HG03565 (cell line): ENCODE measurements at regions not wholly inside any gene's neighbourhood (a gene's known extent, or its start where the extent isn't known, plus 50 kb on each side); places are given as distances from the start of the nearest gene placed in this dataset.
"Not testable (repeated sequence)": the region's sequence is repeated elsewhere in the genome, so short reads cannot be mapped to it uniquely, and the experiment has no call there.

Source experiments
- ATAC-seq: cut with Tn5 transposase; IDR thresholded peaks from one replicate; pipeline ENCODE4 v1.9.1; 2021; ENCODE audit warnings: mild to moderate bottlenecking, moderate library complexity; ENCODE audit not compliant: unreplicated experiment

DNA sequence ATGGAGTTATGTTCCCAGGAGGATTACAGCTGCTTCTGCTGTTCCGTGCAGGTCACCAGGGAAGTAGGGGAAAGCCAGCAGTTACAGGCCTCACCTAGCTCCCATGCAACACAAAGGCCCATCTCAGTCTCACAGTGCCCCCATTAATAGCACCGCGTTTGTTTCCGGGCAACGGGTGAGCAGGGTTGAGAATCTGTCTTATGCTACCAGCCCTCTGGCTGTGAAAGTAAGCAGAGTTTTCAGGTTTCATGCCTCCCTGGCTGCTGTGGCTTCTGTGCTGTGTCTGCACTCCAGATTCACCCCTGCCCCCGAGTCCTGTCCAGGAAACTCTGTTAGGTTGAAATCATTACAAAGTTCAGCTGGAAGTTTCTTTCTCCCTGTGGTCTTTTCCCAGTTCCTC, 254.4 kb upstream of the GPR149 start:
- no peak for ATAC-seq

DNA sequence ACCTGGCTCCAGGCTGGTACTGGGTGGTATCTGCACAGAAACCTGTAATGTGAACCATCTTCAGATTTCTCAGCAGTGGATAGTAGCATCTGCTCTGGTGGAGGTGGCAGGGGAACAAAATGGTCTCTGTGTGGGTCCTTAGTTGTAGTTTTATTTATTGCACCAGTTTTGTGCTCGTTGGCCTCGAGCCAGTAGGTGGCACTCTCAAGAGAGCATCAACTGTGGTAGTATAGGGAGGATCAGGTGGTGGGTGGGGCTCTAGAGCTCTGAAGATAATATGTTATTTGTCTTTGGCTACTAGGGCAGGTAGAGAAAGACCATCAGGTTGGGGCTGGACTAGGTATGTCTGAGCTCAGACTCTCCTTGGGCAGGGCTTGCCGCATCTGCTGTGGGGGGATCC, 254.0 kb upstream of the GPR149 start:
- no peak for ATAC-seq

DNA sequence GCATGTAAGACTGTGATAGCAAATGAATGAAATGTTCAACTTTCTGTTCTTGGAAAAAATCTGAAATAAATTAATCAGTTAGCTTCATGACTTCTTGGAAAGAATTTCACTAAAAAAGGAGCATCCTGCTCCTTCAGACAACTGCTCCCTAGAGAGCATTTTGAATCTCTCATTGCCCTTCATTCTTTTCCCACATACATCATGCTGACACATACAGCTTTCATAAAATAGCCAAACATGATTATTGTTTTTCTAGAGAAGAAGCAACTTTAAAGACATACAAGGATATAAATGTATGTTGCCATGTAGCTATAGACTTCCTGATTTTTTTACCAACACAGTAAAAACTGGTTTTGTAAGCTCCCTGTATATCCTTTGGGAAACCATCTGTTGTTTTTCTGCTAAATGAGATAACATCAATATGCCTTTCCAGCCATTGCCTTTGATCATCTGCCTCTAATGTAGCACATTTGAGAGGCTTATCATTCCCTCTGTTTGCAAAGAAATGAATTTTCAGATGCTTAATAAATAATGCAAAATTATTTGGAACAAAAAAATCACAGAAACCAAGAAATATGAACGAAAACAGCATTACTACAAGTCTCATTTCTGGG, 248.2 kb upstream of the GPR149 start:
- no peak for ATAC-seq

- no peak for ATAC-seq
Observed at GRCh38 chr3:154668835-154669234, 238.8 kb upstream of the GPR149 start.

DNA sequence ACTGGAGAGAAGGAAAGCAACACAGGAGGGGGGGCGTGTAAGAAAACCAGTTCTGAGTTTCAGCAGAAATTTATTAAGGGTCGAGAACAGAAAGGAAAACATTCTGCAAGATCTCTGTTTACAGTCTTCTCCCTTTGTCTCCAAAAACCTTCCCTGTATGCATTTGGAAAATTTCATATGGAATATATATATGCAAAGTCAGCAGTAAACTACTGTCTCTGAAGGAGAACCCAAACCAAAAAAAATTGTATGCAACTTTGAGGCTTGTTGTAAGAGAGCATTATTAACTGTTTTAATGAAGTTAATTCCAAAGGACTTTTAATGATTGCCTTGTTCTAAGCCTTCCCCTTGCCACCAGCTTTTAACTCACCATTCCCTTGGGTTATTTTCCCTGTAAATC, 238.2 kb upstream of the GPR149 start:
- ATAC-seq = no peak

DNA sequence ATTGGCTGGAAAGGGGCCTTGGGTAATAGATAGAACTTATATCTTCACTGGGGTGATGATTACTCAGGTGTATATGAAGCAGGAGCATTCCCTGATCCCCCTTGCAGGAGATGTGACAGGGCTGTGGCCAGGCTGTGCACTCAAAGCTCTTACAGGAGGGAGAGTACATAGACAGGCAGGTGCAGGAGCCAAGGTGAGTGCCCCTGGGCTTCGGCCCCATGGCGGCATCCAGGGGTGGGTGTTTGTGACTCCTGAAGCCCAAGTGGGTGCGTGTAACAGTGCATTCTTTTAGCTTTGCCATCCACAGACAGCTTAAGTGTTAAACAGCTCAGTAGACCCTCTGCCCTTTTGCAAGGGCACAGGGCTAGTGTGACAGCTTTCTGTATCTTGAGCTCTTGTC, 236.6 kb upstream of the GPR149 start:
- ATAC-seq = no peak

GRCh38 chr3:154664714-154665113, 234.7 kb upstream of the GPR149 start:
- ATAC-seq = no peak

DNA sequence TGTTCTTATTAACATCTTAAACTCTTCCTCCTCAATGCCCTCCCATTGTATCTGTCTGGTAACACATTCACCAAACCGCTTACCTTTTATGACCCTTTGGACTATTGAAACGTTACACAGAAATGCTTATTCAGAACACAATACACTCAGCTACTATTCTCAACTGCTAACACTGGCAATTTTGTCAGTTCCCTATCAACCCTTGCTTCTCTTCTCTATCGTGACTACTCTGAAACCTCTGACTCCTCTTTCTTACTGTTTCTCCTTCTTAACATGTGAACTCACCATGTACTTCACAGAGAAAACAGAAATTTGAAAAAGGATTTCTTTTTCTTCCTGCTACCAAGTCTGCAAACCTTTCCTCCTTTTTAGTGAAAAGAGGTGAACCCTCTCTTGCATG, 232.9 kb upstream of the GPR149 start:
- ATAC-seq = no peak

- ATAC-seq = no peak
Observed at GRCh38 chr3:154660811-154661210, 230.8 kb upstream of the GPR149 start.

GRCh38 chr3:154658000-154658399, 228.0 kb upstream of the GPR149 start:
- no peak for ATAC-seq

- ATAC-seq = no peak
Observed at GRCh38 chr3:154657218-154657617, 227.2 kb upstream of the GPR149 start.

- no peak for ATAC-seq
Observed at GRCh38 chr3:154656486-154656885, 226.5 kb upstream of the GPR149 start.

GRCh38 chr3:154642145-154642544, 212.2 kb upstream of the GPR149 start:
- no peak for ATAC-seq

DNA sequence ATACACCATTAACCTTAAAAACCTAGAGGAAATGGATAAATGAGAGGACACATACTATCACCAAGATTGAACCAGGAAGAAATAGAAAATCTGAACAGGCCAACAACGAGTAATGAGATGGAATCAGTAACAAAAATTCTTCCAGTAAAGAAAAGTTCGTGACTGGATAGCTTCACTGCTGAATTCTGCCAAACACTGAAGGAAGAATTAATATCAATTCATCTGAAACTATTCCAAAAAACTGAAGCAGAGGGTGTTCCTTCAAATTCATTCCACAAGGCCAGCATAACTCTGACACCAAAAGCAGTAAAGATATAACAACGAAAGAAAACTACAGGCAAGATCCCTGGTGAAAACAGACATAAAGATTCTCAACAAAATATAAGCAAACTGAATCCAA, 195.8 kb upstream of the GPR149 start:
- no peak for ATAC-seq

GRCh38 chr3:154619621-154620020, 189.6 kb upstream of the GPR149 start:
- ATAC-seq = not testable (repeated sequence)

DNA sequence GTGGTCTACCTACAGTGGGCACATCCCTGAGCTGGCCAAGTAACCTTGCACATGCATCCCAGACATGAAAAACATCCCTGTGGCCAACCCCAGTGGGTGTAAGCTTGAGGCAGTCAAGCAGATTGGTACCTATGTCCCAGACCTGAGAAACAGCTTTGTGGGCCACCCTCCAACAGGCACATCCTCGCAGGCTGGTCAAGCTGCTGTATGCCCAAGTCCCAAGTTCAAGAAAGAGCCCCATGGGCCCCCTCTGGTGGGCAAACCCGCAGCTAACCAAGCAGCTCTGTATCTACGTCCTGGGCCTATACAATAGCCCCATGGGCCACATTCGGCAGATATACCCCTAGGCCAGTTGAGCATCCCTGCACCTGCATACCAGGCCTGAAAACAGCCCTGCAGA, 186.3 kb upstream of the GPR149 start:
- ATAC-seq = no peak

DNA sequence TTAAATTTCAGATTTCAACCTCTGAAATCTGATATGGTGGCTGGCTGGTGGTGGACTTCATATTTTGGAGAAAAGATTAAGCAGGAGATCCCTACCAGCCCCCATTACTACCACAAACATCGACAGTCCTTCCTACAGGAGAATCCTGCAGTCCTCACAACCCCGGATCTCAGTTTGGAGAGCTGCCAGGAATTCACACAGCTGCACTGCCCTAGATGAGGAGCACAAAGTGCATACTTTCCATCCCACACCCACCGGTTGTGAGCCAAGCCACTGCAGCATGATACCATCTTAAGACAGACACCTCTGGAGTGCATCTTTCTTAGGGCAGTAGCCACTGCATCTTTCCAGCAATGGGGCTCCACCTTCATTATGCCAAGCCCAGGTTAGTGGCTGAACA, 185.5 kb upstream of the GPR149 start:
- no peak for ATAC-seq

- ATAC-seq = no peak
Observed at GRCh38 chr3:154614601-154615000, 184.6 kb upstream of the GPR149 start.

- ATAC-seq = no peak
Observed at GRCh38 chr3:154614078-154614477, 184.1 kb upstream of the GPR149 start.

- no peak for ATAC-seq
Observed at GRCh38 chr3:154602241-154602640, 172.3 kb upstream of the GPR149 start.

GRCh38 chr3:154598166-154598565, 168.2 kb upstream of the GPR149 start:
- no peak for ATAC-seq

- no peak for ATAC-seq
Observed at GRCh38 chr3:154590675-154591384, 160.8 kb upstream of the GPR149 start.

GRCh38 chr3:154588831-154589230, 158.8 kb upstream of the GPR149 start:
- no peak for ATAC-seq
